ENCODE measurements at regions not wholly inside any gene's neighbourhood (a gene's known extent, or its start where the extent isn't known, plus 50 kb on each side); places are given as distances from the start of the nearest gene placed in this dataset.

GRCh38 chr4:41436419-41436818, 101.5 kb upstream of the LIMCH1 start:
- no peak for DNase-seq (ENCODE audit: low spot score in 2 of 2, unreplicated experiment in 2 of 2)
- no peak for TF ChIP-seq CTCF (IDR thresholded peaks at IDR 0.05; ENCODE audit: unreplicated experiment)
- Mint-ChIP-seq H3K4me1 (peaks cover 63% of the 10 kb centered on the region), H3K36me3 (no peaks in the 10 kb centered on the region), H3K27ac (peak overlapping the region; percentile 93), H3K9me3 (peaks cover 4% of the 10 kb centered on the region), H3K4me3 (peak overlapping the region; percentile 2), H3K27me3 (ENCODE audit: low read depth) (no peaks in the 10 kb centered on the region)

DNA sequence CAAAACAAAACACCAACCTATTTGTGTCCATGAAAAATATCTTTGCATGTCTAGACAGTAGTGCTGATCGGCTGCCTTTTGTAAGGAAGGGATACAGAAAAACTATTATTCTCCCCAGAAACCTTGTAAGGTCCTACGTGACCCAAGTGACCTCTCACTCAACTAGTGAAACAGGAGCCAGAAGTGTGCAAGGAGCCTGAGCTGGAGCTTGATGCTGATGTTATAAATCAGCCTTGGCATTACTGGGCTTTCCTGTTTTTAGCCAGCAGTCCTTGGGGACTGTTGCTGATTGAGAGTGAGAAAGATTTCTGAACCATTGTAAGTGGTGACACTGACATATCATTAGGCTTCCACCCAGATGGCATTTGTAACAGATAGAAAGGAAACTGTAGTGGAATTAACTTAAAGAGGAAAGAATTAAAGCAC, 100.8 kb upstream of the LIMCH1 start:
- Mint-ChIP-seq H3K9me3 (peaks cover 4% of the 10 kb centered on the region), H3K27me3 (ENCODE audit: low read depth) (no peaks in the 10 kb centered on the region), H3K4me1 (peaks cover 60% of the 10 kb centered on the region), H3K4me3 (no peak overlapping the region), H3K36me3 (no peaks in the 10 kb centered on the region), H3K27ac (peak overlapping the region; percentile 93)
- DNase-seq (ENCODE audit: low spot score in 2 of 2, unreplicated experiment in 2 of 2), result no peak
- no peak for TF ChIP-seq CTCF (IDR thresholded peaks at IDR 0.05; ENCODE audit: unreplicated experiment)

DNA sequence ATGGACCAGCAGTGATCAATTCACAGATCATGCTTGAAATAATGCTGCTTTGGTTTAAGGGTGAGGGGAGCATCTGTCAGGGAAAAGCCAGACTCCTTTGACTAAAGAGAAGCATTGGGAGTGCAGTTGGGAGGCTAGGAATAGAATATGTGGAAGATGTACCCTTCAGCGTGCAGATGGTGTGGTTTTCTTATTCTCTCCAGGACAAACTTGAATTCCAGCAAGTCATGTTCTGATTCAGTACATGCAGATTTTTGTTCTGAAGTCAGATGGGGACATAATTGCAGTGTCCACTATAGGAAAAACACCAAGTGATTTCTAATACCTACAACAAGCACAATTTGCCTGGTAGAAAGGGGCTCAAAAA, 99.0 kb upstream of the LIMCH1 start:
- peak overlapping the region; percentile 48 for H3K27ac Mint-ChIP-seq
- H3K4me3 Mint-ChIP-seq, result no peak overlapping the region

GRCh38 chr4:41442810-41443209, 95.1 kb upstream of the LIMCH1 start:
- H3K4me3 Mint-ChIP-seq, result no peak overlapping the region
- H3K27ac Mint-ChIP-seq, result peak overlapping the region; percentile 37
- H3K9me3 Mint-ChIP-seq, result no peaks in the 10 kb centered on the region
- H3K27me3 Mint-ChIP-seq (ENCODE audit: low read depth), result no peaks in the 10 kb centered on the region
- H3K4me1 Mint-ChIP-seq, result peaks cover 51% of the 10 kb centered on the region
- TF ChIP-seq CTCF (IDR thresholded peaks at IDR 0.05; ENCODE audit: unreplicated experiment), result no peak
- no peak for DNase-seq (ENCODE audit: low spot score in 2 of 2, unreplicated experiment in 2 of 2)
- H3K36me3 Mint-ChIP-seq, result no peaks in the 10 kb centered on the region

More for the DNA sequence above, 99.0 kb upstream of the LIMCH1 start:
- TF ChIP-seq CTCF (IDR thresholded peaks at IDR 0.05; ENCODE audit: unreplicated experiment), result no peak
- Mint-ChIP-seq H3K27me3 (ENCODE audit: low read depth) (no peaks in the 10 kb centered on the region), H3K9me3 (peaks cover 4% of the 10 kb centered on the region), H3K36me3 (no peaks in the 10 kb centered on the region), H3K4me1 (peaks cover 59% of the 10 kb centered on the region)
- DNase-seq (ENCODE audit: low spot score in 2 of 2, unreplicated experiment in 2 of 2), result no peak

DNA sequence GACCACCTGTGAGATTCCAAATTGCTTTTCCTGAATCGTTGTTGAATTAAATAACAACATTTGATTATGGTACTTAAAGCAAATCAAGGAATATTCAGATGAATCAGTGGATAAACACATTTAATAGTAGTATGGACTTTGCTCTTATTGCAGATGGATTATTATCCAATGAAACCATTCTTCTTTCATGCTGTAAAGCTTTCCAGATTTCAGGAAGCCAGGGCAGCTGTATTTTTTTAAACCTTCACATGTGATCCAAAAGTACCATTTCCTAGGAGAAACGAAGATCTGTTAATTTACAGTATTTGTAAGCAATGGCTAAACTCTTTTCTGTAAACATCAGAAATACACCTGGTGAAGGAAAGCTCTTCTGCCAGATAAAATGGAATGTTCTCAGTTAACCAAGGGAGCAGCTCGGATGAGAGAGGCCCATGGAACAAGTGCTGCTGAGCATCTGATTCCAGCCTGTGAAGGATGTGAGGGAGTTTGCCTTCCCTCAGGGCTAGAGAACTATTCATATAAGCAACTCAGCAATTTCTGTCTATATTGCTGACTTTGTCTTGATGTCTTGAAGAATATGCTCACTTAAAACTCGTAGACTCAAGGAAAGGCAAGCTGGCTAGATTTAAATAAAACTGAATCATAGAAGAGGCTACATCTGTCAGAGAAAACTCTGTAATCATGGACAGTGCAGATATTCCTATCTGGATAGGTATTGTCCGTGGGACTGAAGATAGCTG, 94.4 kb upstream of the LIMCH1 start:
- no peak for DNase-seq (ENCODE audit: low spot score in 2 of 2, unreplicated experiment in 2 of 2)
- Mint-ChIP-seq H3K27ac (peak overlapping the region; percentile 55), H3K9me3 (no peaks in the 10 kb centered on the region), H3K4me1 (peaks cover 45% of the 10 kb centered on the region), H3K4me3 (no peak overlapping the region), H3K36me3 (no peaks in the 10 kb centered on the region), H3K27me3 (ENCODE audit: low read depth) (no peaks in the 10 kb centered on the region)
- no peak for TF ChIP-seq CTCF (IDR thresholded peaks at IDR 0.05; ENCODE audit: unreplicated experiment)

Measured in mesothelial cell of epicardium (in vitro differentiated cells).